ENCODE measurements at regions not wholly inside any gene's neighbourhood (a gene's known extent, or its start where the extent isn't known, plus 50 kb on each side); places are given as distances from the start of the nearest gene placed in this dataset.

- FAIRE-seq: no peak
- Histone ChIP-seq H3K36me3 (ENCODE audit: control insufficient read depth, insufficient read depth, low read length) (no peaks in the 10 kb centered on the region), H3K4me3 (ENCODE audit: low read depth, low read length) (no peak overlapping the region), H3K27me3 (ENCODE audit: control insufficient read depth, insufficient read depth, low read length) (no peaks in the 10 kb centered on the region)
- DNase-seq (ENCODE audit: low read depth): no peak
- TF ChIP-seq CTCF (IDR thresholded peaks at IDR 0.05; ENCODE audit: insufficient read depth, low read length, severe bottlenecking): no peak
These were observed 163.5 kb downstream of the MBL2 start for GRCh38 chr10:52609071-52609470.

DNA sequence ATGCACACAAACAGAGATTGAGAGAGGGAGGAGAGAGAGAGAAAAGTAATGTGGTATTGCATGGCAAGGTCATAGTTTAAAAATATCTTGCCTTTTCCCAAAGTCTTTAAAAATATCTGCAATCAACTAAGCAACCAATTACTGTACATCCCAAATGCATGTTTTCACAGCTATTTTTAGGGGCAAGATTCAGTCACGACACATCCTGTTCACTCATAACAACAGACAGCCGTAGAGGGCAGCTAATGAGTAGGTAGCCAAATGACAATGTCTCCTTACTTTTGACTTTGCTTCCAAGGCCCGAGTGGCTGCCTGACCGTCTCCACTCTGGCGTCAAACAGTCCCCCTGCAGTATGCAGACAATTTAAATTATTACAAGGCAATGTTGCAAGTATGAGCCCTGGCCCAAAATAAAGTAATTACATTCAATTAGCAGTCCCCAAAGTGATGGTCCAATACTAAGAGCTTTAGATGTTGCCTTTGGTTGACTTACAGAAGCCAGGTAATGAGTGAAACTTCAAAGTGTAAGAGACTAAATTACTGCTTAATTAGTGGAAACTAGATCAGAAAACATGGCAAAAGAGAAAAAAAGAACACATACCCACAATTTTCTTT, 162.9 kb downstream of the MBL2 start:
- H3K27me3 ChIP-seq (ENCODE audit: control insufficient read depth, insufficient read depth, low read length): no peaks in the 10 kb centered on the region
- no peak for TF ChIP-seq CTCF (IDR thresholded peaks at IDR 0.05; ENCODE audit: insufficient read depth, low read length, severe bottlenecking)
- no peaks in the 10 kb centered on the region for H3K36me3 ChIP-seq (ENCODE audit: control insufficient read depth, insufficient read depth, low read length)
- no peak overlapping the region for H3K4me3 ChIP-seq (ENCODE audit: low read depth, low read length)
- FAIRE-seq (no peak), DNase-seq (ENCODE audit: low read depth) (no peak)

DNA sequence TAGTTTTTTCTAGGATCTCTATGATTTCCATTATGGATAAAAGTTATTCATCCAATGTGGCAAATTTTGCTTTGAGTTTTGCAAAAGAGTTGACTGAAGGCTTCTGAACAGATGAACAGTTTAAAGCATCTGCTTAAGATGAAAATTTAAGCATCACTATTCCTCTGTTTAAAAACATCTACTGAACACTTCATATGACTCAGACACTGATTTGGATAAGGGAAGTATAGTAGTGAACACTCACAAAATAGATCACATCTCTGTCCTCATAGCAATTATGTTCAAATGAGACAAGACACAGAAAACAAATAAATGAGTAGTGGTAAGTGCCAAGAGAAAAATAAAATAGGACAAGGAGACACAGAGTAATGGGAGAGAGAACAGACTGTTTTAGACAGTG, 157.3 kb downstream of the MBL2 start:
- TF ChIP-seq CTCF (IDR thresholded peaks at IDR 0.05; ENCODE audit: insufficient read depth, low read length, severe bottlenecking): no peak
- no peaks in the 10 kb centered on the region for H3K36me3 ChIP-seq (ENCODE audit: control insufficient read depth, insufficient read depth, low read length)
- H3K27me3 ChIP-seq (ENCODE audit: control insufficient read depth, insufficient read depth, low read length): no peaks in the 10 kb centered on the region
- H3K4me3 ChIP-seq (ENCODE audit: low read depth, low read length): no peak overlapping the region
- DNase-seq (ENCODE audit: low read depth): no peak
- no peak for FAIRE-seq

DNA sequence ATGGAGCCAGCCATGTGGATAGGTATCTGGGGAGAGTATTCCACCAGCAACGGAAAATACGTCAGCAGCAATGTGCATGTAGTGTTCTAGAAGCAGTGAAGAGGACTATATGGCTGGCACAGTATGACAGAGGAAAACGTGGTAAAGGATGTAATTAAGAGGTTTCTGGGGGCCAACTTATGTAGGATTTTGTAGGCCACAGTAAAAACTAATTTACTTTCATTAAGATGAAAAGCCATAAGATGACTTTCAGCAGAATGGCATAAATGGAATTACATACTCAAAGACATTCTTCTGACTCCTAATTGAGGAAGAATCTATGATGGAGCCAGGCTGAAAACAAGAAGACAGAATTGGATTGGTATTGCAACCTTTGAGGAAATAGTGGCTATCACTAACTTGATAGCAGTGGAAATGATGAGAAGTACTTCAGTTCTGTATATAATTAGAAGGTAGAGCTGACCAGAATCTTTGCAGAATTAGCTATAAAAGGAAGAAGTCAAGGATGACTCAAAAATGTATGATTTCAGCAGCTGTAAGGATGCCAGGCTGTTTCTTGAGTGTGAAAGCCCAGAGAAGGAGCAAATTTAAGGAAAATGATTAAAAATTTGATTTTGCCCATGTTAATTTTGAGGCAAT, 156.7 kb downstream of the MBL2 start:
- no peaks in the 10 kb centered on the region for H3K36me3 ChIP-seq (ENCODE audit: control insufficient read depth, insufficient read depth, low read length)
- H3K4me3 ChIP-seq (ENCODE audit: low read depth, low read length): no peak overlapping the region
- TF ChIP-seq CTCF (IDR thresholded peaks at IDR 0.05; ENCODE audit: insufficient read depth, low read length, severe bottlenecking): no peak
- H3K27me3 ChIP-seq (ENCODE audit: control insufficient read depth, insufficient read depth, low read length): no peaks in the 10 kb centered on the region
- no peak for DNase-seq (ENCODE audit: low read depth)
- FAIRE-seq: no peak

- FAIRE-seq (no peak), DNase-seq (ENCODE audit: low read depth) (no peak)
- TF ChIP-seq CTCF (IDR thresholded peaks at IDR 0.05; ENCODE audit: insufficient read depth, low read length, severe bottlenecking): no peak
- no peak overlapping the region for H3K4me3 ChIP-seq (ENCODE audit: low read depth, low read length)
- H3K36me3 ChIP-seq (ENCODE audit: control insufficient read depth, insufficient read depth, low read length): no peaks in the 10 kb centered on the region
- no peaks in the 10 kb centered on the region for H3K27me3 ChIP-seq (ENCODE audit: control insufficient read depth, insufficient read depth, low read length)
These were observed 156.2 kb downstream of the MBL2 start for GRCh38 chr10:52616395-52616764.

DNA sequence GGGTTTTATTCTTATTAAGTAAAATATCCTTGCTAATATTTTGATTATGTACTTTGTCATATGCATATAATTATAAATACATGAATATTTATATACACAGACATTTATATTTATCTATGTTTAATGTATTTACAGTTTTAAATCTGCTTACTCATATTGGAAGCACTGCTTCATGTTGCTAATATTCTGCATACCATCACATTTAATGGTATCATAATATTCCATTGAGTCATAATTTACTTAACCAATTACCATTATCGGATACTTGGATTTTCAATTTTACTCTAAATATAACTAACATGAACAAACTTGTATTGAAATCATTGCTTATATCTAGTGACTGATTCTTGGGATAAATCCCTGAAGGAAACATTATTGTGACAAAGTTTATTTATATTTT, 155.2 kb downstream of the MBL2 start:
- TF ChIP-seq CTCF (IDR thresholded peaks at IDR 0.05; ENCODE audit: insufficient read depth, low read length, severe bottlenecking): no peak
- DNase-seq (ENCODE audit: low read depth) (peak; percentile 75), FAIRE-seq (no peak)
- H3K36me3 ChIP-seq (ENCODE audit: control insufficient read depth, insufficient read depth, low read length): no peaks in the 10 kb centered on the region
- H3K27me3 ChIP-seq (ENCODE audit: control insufficient read depth, insufficient read depth, low read length): no peaks in the 10 kb centered on the region
- no peak overlapping the region for H3K4me3 ChIP-seq (ENCODE audit: low read depth, low read length)

All from bronchial epithelial cell (primary cell).